ENCODE measurements at regions not wholly inside any gene's neighbourhood (a gene's known extent, or its start where the extent isn't known, plus 50 kb on each side); places are given as distances from the start of the nearest gene placed in this dataset.

DNA sequence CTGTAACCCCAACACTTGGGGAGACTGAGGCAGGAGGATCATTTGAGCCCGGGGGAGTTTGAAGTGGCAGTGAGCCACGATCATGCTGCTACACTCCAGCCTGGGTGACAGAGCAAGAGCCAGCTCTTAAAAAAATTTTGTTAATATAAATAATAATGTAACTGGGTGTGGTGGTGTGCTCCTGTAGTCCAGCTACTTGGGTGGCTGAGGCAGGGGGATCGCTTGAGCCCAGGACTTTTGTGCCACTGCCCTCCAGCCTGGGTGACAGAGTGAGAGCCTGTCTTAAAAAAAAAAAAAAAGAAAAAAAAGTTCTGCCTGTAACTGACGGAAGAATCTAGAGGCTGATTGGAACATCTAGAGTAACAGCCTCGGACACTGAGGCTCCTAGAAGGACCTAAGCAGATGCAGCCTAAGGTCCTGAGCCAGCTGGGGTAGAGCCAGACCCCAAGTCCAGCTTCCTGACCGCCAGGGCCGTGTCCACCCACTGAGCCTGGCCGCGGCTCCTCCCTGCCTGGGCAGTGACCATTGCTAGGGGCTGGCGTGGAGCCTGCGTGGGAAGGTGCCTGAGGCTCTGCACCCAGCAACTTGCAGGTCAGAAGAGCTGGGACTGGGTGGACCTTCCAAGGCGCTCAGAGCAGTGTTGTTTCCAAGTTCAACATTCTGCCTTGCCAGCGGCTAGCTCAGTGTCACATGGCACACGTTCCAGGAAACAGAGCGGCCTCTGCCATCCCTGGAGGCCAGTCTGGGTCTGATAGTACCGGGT lies 209.4 kb upstream of the CIBAR2 start:
- WGBS (ENCODE audit: insufficient coverage, insufficient read length) = no CpG with 5 or more reads among the region's 16 CpGs
- no peak overlapping the region for H3K27ac ChIP-seq (ENCODE audit: low read length)
- no peak overlapping the region for H3K4me3 ChIP-seq (ENCODE audit: low read length)
- H3K27me3 ChIP-seq (ENCODE audit: control insufficient read depth, insufficient read depth, low read length) = no peaks in the 10 kb centered on the region
- H3K4me1 ChIP-seq (ENCODE audit: control insufficient read depth, insufficient read depth, low read length) = peaks cover 3% of the 10 kb centered on the region
- DNase-seq (ENCODE audit: low read depth, low spot score) = no peak
- no peaks in the 10 kb centered on the region for H3K9me3 ChIP-seq (ENCODE audit: control insufficient read depth, insufficient read depth, low read length)
- no peaks in the 10 kb centered on the region for H3K36me3 ChIP-seq (ENCODE audit: control insufficient read depth, insufficient read depth, low read length)

DNA sequence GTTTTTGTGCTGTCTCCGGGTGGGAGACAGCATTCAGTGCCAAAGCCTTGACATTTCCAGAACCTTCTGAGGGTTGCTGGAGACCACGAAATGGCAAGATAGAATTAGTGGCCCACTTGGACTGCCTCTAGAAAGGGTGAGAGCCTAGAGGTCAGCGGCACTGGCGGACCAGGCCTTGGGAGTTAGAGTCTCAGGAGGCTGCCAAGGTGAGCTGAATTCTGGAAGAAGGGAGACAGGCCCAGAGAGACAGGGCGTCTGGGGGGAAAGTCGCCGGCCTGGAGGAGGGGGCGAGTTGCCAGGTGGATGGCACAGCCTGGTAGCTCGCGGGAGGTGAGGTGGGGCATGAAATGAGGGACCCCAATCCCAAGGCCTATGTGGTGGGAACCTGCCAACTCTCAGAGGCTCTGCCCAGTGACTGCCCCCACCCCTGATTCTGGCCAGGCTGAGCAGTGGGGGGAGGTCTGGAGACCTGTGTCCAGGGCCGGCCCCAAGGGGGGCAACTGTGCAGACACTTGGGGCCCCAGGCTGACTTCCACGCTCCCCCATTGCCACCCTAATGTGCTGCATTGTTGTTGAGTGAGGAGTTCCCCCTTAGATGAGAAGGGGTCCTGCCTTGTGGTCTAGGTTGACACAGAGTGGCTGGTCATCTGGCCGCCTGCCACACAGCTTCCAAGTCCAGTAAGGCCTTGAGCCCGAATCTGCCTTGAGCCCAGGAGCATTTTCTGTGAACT lies 211.1 kb upstream of the CIBAR2 start:
- H3K27ac ChIP-seq (ENCODE audit: low read length) = no peak overlapping the region
- WGBS (ENCODE audit: insufficient coverage, insufficient read length) = no CpG with 5 or more reads among the region's 14 CpGs
- no peaks in the 10 kb centered on the region for H3K36me3 ChIP-seq (ENCODE audit: control insufficient read depth, insufficient read depth, low read length)
- no peak for DNase-seq (ENCODE audit: low read depth, low spot score)
- H3K27me3 ChIP-seq (ENCODE audit: control insufficient read depth, insufficient read depth, low read length) = no peaks in the 10 kb centered on the region
- peaks cover 6% of the 10 kb centered on the region for H3K4me1 ChIP-seq (ENCODE audit: control insufficient read depth, insufficient read depth, low read length)
- no peak overlapping the region for H3K4me3 ChIP-seq (ENCODE audit: low read length)
- H3K9me3 ChIP-seq (ENCODE audit: control insufficient read depth, insufficient read depth, low read length) = no peaks in the 10 kb centered on the region

DNA sequence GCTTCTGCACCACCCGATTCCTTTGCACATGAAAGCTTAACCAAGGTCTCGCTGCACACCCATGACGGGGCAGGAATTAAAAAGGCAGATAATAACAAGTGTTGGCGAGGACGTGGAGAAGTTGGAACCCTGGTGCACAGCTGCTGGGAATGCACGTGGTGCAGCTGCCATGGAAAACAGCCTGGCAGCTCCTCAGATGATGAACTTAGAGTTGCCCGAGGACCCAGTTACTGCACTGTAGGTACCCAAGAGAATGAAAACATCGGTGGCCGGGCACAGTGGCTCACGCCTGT lies 211.6 kb upstream of the CIBAR2 start:
- no peak for DNase-seq (ENCODE audit: low read depth, low spot score)
- WGBS (ENCODE audit: insufficient coverage, insufficient read length) = no CpG with 5 or more reads among the region's 10 CpGs
- no peaks in the 10 kb centered on the region for H3K27me3 ChIP-seq (ENCODE audit: control insufficient read depth, insufficient read depth, low read length)
- no peaks in the 10 kb centered on the region for H3K36me3 ChIP-seq (ENCODE audit: control insufficient read depth, insufficient read depth, low read length)
- no peaks in the 10 kb centered on the region for H3K9me3 ChIP-seq (ENCODE audit: control insufficient read depth, insufficient read depth, low read length)
- H3K4me3 ChIP-seq (ENCODE audit: low read length) = no peak overlapping the region
- peaks cover 7% of the 10 kb centered on the region for H3K4me1 ChIP-seq (ENCODE audit: control insufficient read depth, insufficient read depth, low read length)
- no peak overlapping the region for H3K27ac ChIP-seq (ENCODE audit: low read length)

GRCh38 chr16:85324488-85324887 lies 212.2 kb upstream of the CIBAR2 start:
- Histone ChIP-seq H3K36me3 (ENCODE audit: control insufficient read depth, insufficient read depth, low read length) (no peaks in the 10 kb centered on the region), H3K27ac (ENCODE audit: low read length) (no peak overlapping the region), H3K4me3 (ENCODE audit: low read length) (no peak overlapping the region), H3K9me3 (ENCODE audit: control insufficient read depth, insufficient read depth, low read length) (no peaks in the 10 kb centered on the region), H3K4me1 (ENCODE audit: control insufficient read depth, insufficient read depth, low read length) (peaks cover 7% of the 10 kb centered on the region), H3K27me3 (ENCODE audit: control insufficient read depth, insufficient read depth, low read length) (no peaks in the 10 kb centered on the region)
- no peak for DNase-seq (ENCODE audit: low read depth, low spot score)
- 100% methylated on average over 1 of the region's 13 CpGs for WGBS (ENCODE audit: insufficient coverage, insufficient read length)

DNA sequence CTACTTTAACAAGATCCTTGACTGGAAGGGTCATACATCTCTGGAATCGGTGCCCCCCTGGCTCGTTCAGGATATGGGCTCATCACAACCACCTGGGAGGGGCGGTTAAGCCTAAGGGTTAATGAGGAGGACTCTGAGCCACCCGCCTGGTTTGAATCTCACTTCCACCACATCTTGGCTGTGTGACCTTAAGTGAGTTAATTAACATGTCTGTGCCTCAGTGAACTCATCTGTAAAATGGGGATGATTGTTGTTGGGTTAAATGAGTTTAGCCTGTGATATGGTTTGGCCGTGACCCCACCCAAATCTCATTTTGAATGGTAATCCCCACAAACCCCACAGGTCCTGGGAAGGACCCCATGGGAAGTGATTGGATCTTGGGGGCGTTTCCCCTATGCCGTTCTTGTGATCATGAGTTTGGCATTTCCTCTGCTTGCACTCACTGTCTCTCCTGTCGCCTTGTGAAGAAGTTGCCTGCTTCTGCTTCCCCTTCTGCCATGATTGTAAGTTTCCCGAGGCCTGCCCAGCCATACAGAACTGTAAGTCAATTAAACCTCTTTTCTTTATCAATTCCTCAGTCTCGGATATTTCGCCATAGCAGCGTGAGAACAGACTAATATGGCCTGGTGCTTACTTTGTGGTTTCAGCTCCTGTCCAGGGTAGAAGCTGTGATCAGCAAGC lies 214.0 kb upstream of the CIBAR2 start:
- DNase-seq (ENCODE audit: low read depth, low spot score) = no peak
- Histone ChIP-seq H3K4me3 (ENCODE audit: low read length) (no peak overlapping the region), H3K9me3 (ENCODE audit: control insufficient read depth, insufficient read depth, low read length) (no peaks in the 10 kb centered on the region), H3K27me3 (ENCODE audit: control insufficient read depth, insufficient read depth, low read length) (peaks cover 9% of the 10 kb centered on the region; the same call in 1 of the 2 replicates), H3K27ac (ENCODE audit: low read length) (no peak overlapping the region), H3K4me1 (ENCODE audit: control insufficient read depth, insufficient read depth, low read length) (peaks cover 9% of the 10 kb centered on the region), H3K36me3 (ENCODE audit: control insufficient read depth, insufficient read depth, low read length) (no peaks in the 10 kb centered on the region)
- no CpG with 5 or more reads among the region's 12 CpGs for WGBS (ENCODE audit: insufficient coverage, insufficient read length)

DNA sequence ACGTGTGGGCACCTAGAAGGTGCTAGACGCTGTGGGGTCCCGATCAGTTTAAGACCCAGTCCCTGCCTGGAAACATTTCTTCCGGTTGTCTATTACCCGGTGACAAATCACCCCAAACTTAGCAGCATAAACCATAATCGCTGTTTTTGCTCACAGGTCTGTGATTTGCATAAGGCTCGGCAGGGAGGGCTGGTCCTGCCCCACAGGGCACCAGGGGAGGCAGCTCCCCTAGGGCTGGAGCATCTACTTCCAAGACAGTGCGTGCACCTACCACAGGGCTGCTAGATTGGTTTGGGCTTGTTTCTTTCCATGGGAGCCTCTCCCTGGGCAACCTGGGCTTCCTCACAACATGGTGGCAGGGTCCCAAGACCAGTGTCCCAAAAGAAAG lies 214.5 kb upstream of the CIBAR2 start:
- Histone ChIP-seq H3K9me3 (ENCODE audit: control insufficient read depth, insufficient read depth, low read length) (no peaks in the 10 kb centered on the region), H3K36me3 (ENCODE audit: control insufficient read depth, insufficient read depth, low read length) (no peaks in the 10 kb centered on the region), H3K27ac (ENCODE audit: low read length) (no peak overlapping the region), H3K4me1 (ENCODE audit: control insufficient read depth, insufficient read depth, low read length) (peaks cover 9% of the 10 kb centered on the region), H3K27me3 (ENCODE audit: control insufficient read depth, insufficient read depth, low read length) (peaks cover 11% of the 10 kb centered on the region; the same call in 1 of the 2 replicates), H3K4me3 (ENCODE audit: low read length) (no peak overlapping the region)
- DNase-seq (ENCODE audit: low read depth, low spot score) = no peak
- WGBS (ENCODE audit: insufficient coverage, insufficient read length) = no CpG with 5 or more reads among the region's 8 CpGs

- no CpG with 5 or more reads among the region's 21 CpGs for WGBS (ENCODE audit: insufficient coverage, insufficient read length)
- Histone ChIP-seq H3K36me3 (ENCODE audit: control insufficient read depth, insufficient read depth, low read length) (no peaks in the 10 kb centered on the region), H3K27ac (ENCODE audit: low read length) (no peak overlapping the region), H3K4me1 (ENCODE audit: control insufficient read depth, insufficient read depth, low read length) (peaks cover 11% of the 10 kb centered on the region), H3K9me3 (ENCODE audit: control insufficient read depth, insufficient read depth, low read length) (no peaks in the 10 kb centered on the region), H3K27me3 (ENCODE audit: control insufficient read depth, insufficient read depth, low read length) (peaks cover 21% of the 10 kb centered on the region; the same call in 1 of the 2 replicates), H3K4me3 (ENCODE audit: low read length) (no peak overlapping the region; the same call in 1 of the 2 replicates)
- peak; percentile 86 for DNase-seq (ENCODE audit: low read depth, low spot score)
These were observed 215.7 kb upstream of the CIBAR2 start for GRCh38 chr16:85327731-85328675.

GRCh38 chr16:85328676-85329058 lies 216.4 kb upstream of the CIBAR2 start:
- no CpG with 5 or more reads among the region's 17 CpGs for WGBS (ENCODE audit: insufficient coverage, insufficient read length)
- Histone ChIP-seq H3K4me3 (ENCODE audit: low read length) (no peak overlapping the region; the same call in 1 of the 2 replicates), H3K9me3 (ENCODE audit: control insufficient read depth, insufficient read depth, low read length) (no peaks in the 10 kb centered on the region), H3K27ac (ENCODE audit: low read length) (no peak overlapping the region), H3K4me1 (ENCODE audit: control insufficient read depth, insufficient read depth, low read length) (peaks cover 11% of the 10 kb centered on the region; the same call in 1 of the 2 replicates), H3K36me3 (ENCODE audit: control insufficient read depth, insufficient read depth, low read length) (no peaks in the 10 kb centered on the region), H3K27me3 (ENCODE audit: control insufficient read depth, insufficient read depth, low read length) (peaks cover 26% of the 10 kb centered on the region; the same call in 1 of the 2 replicates)
- no peak for DNase-seq (ENCODE audit: low read depth, low spot score)

DNA sequence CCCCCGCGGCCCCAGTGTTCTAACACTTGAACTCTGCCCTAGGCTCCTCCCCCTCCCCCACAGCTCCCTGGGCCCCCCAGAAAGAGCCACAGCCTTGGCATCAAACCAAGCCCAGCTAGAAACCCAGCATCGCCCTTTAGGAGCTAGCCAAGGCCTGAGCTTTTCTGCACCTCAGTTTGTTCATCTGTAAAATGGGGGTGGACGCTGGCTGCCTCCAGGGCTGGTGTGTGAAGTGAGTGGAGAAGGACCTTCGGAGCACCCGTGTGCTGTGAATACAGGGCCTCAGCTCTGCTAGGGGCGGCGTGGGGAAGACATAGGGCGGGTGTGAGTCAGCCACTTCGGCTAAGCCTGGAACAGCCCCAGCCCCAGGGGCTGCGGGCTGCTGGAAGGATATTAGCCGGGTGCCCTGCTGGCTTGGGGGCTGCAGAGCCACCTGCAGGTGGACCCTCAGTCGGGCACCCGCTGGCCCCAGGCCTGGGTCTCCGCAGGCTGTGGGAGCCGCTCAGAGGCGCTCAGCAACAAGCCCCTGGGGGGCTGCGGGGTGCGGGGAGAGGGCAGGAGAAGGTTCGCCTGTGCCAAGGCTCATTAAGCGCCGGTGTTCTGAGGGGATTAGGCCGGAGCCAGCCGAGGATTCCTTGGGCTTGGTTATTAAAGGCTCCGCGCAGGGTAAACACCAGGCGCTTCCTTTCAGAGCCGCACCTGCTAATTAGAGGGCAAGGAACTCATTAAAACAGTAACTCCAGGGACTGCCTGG lies 217.0 kb upstream of the CIBAR2 start:
- no peak for DNase-seq (ENCODE audit: low read depth, low spot score)
- Histone ChIP-seq H3K27ac (ENCODE audit: low read length) (no peak overlapping the region), H3K9me3 (ENCODE audit: control insufficient read depth, insufficient read depth, low read length) (no peaks in the 10 kb centered on the region), H3K4me1 (ENCODE audit: control insufficient read depth, insufficient read depth, low read length) (peaks cover 14% of the 10 kb centered on the region; the same call in 1 of the 2 replicates), H3K27me3 (ENCODE audit: control insufficient read depth, insufficient read depth, low read length) (peaks cover 32% of the 10 kb centered on the region; the same call in 1 of the 2 replicates), H3K4me3 (ENCODE audit: low read length) (no peak overlapping the region), H3K36me3 (ENCODE audit: control insufficient read depth, insufficient read depth, low read length) (no peaks in the 10 kb centered on the region)
- WGBS (ENCODE audit: insufficient coverage, insufficient read length) = no CpG with 5 or more reads among the region's 28 CpGs

All from iPS DF 6.9 (cell line).